ENCODE measurements at regions not wholly inside any gene's neighbourhood (a gene's known extent, or its start where the extent isn't known, plus 50 kb on each side); places are given as distances from the start of the nearest gene placed in this dataset.

- TF ChIP-seq CTCF (conservative IDR thresholded peaks at IDR 0.05; ENCODE audit: low read length) (no peak), EZH2phosphoT487 (IDR thresholded peaks at IDR 0.05; ENCODE audit: borderline replicate concordance) (no peak)
These were observed 374.6 kb upstream of the SYT1 start for GRCh38 chr12:78489990-78490389.

Data from Loucy (cell line).